ENCODE measurements at regions not wholly inside any gene's neighbourhood (a gene's known extent, or its start where the extent isn't known, plus 50 kb on each side); places are given as distances from the start of the nearest gene placed in this dataset.

GRCh38 chr14:65846196-65846868 is 433.8 kb downstream of the FUT8 start:
- TF ChIP-seq, protein P1, sequence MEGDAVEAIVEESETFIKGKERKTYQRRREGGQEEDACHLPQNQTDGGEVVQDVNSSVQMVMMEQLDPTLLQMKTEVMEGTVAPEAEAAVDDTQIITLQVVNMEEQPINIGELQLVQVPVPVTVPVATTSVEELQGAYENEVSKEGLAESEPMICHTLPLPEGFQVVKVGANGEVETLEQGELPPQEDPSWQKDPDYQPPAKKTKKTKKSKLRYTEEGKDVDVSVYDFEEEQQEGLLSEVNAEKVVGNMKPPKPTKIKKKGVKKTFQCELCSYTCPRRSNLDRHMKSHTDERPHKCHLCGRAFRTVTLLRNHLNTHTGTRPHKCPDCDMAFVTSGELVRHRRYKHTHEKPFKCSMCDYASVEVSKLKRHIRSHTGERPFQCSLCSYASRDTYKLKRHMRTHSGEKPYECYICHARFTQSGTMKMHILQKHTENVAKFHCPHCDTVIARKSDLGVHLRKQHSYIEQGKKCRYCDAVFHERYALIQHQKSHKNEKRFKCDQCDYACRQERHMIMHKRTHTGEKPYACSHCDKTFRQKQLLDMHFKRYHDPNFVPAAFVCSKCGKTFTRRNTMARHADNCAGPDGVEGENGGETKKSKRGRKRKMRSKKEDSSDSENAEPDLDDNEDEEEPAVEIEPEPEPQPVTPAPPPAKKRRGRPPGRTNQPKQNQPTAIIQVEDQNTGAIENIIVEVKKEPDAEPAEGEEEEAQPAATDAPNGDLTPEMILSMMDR (IDR thresholded peaks at IDR 0.05): no peak
- TF ChIP-seq POLR2A (IDR thresholded peaks at IDR 0.05): no peak

Data from Peyer's patch (tissue), 4 donors.